Loucy (cell line): ENCODE measurements at regions not wholly inside any gene's neighbourhood (a gene's known extent, or its start where the extent isn't known, plus 50 kb on each side); places are given as distances from the start of the nearest gene placed in this dataset.

Experiments
- H2AFZ ChIP-seq: fragments of 200-600 bp; sonication (generic); 2 replicates; pipeline ENCODE4 v1.6.0; 2016; ENCODE audit warnings: antibody characterized with exemption, mild to moderate bottlenecking, low read length, moderate library complexity
- H3F3A ChIP-seq: fragments of 200-600 bp; 2 replicates; pipeline ENCODE4 v1.6.0; 2016; ENCODE audit warnings: antibody characterized with exemption, low read depth, mild to moderate bottlenecking
- H3K27me3 ChIP-seq: fragments of 200-600 bp; sonication (generic); 2 replicates; pipeline ENCODE4 v1.6.1; 2014; ENCODE audit warnings: low read length, mild to moderate bottlenecking; ENCODE audit not compliant: insufficient read depth, poor library complexity, severe bottlenecking
- H3K36me3 ChIP-seq: fragments of 200-600 bp; sonication (generic); 2 replicates; pipeline ENCODE4 v1.6.1; 2016; ENCODE audit warnings: low read length; ENCODE audit not compliant: insufficient read depth
- H3K4me1 ChIP-seq: fragments of 200-600 bp; sonication (generic); 2 replicates; pipeline ENCODE4 v1.5.1; 2014; ENCODE audit warnings: low read length, mild to moderate bottlenecking; ENCODE audit not compliant: insufficient read depth, poor library complexity, severe bottlenecking
- H3K4me2 ChIP-seq: fragments of 200-600 bp; sonication (generic); 2 replicates; pipeline ENCODE4 v1.6.0; 2014; ENCODE audit warnings: antibody characterized with exemption, low read length, low read depth, mild to moderate bottlenecking; ENCODE audit not compliant: poor library complexity, severe bottlenecking
- H3K4me3 ChIP-seq: fragments of 200-600 bp; sonication (generic); 2 replicates; pipeline ENCODE4 v1.5.1; 2014; ENCODE audit warnings: low read length, mild to moderate bottlenecking, mixed read lengths; ENCODE audit not compliant: poor library complexity, severe bottlenecking
- H3K79me2 ChIP-seq: fragments of 200-600 bp; sonication (generic); 2 replicates; pipeline ENCODE4 v1.6.1; 2014; ENCODE audit warnings: low read length; ENCODE audit not compliant: insufficient read depth
- H3K9ac ChIP-seq: fragments of 200-600 bp; sonication (generic); 2 replicates; pipeline ENCODE4 v1.6.0; 2014; ENCODE audit warnings: mild to moderate bottlenecking, low read depth, low read length, moderate library complexity; ENCODE audit not compliant: poor library complexity, severe bottlenecking
- H3K9me2 ChIP-seq: fragments of 200-600 bp; sonication (generic); replicated peaks from 2 replicates; pipeline ENCODE4 v1.6.1; 2016; ENCODE audit warnings: low read depth, low read length, mixed read lengths
- H3K9me3 ChIP-seq: fragments of 200-600 bp; sonication (generic); 2 replicates; pipeline ENCODE4 v1.6.1; 2014; ENCODE audit warnings: mild to moderate bottlenecking, antibody characterized with exemption, low read length, low read depth; ENCODE audit not compliant: insufficient read depth
- H4K20me1 ChIP-seq: fragments of 200-600 bp; sonication (generic); 2 replicates; pipeline ENCODE4 v1.6.0; 2014; ENCODE audit warnings: antibody characterized with exemption, low read length, mild to moderate bottlenecking; ENCODE audit not compliant: insufficient read depth, poor library complexity, severe bottlenecking
- CTCF ChIP-seq: fragments of 200-600 bp; sonication (generic); conservative IDR thresholded peaks from 2 replicates; pipeline ENCODE4 v1.5.1; 2014; ENCODE audit warnings: mild to moderate bottlenecking, antibody characterized with exemption, low read length
- EZH2phosphoT487 ChIP-seq: fragments of 200-600 bp; IDR thresholded peaks from 2 replicates; pipeline ENCODE4 v1.6.1; 2018; ENCODE audit warnings: antibody characterized with exemption, mild to moderate bottlenecking, moderate library complexity, borderline replicate concordance

- H3K9ac ChIP-seq = no peak overlapping the region
- H3K4me2 ChIP-seq = no peak overlapping the region
- no peak for TF ChIP-seq CTCF
- no peak for TF ChIP-seq EZH2phosphoT487
- H3F3A ChIP-seq = no peaks in the 10 kb centered on the region
- no peaks in the 10 kb centered on the region for H3K9me3 ChIP-seq
- H3K27me3 ChIP-seq = no peaks in the 10 kb centered on the region
- H4K20me1 ChIP-seq = no peaks in the 10 kb centered on the region
- H3K79me2 ChIP-seq = no peaks in the 10 kb centered on the region
- no peak overlapping the region for H3K4me3 ChIP-seq
- no peaks in the 10 kb centered on the region for H3K9me2 ChIP-seq
- no peak overlapping the region for H2AFZ ChIP-seq
- no peaks in the 10 kb centered on the region for H3K4me1 ChIP-seq
- no peaks in the 10 kb centered on the region for H3K36me3 ChIP-seq
These were observed 113.9 kb downstream of the ARL5B start for GRCh38 chr10:18773180-18773579.

DNA sequence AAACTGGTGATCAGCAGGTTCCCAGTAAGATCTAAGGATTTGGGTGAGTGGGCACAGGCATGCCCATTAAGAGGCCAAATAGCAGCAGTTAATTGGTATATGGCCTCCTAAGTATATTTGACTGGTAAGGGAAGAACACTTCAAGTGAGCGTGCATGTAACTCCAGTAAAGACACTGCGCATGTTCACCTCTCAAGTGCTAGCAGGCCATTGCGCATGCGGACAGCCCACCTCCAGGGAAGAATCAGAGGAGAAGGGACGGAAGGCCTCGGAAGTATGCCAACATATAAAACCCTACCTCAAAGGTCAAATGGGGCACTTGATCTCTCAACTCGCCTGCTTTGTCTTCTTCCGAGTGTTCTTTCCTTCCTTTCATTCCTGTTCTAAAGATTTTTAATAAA lies 118.0 kb downstream of the ARL5B start:
- H3K36me3 ChIP-seq = no peaks in the 10 kb centered on the region
- H3K79me2 ChIP-seq = no peaks in the 10 kb centered on the region
- TF ChIP-seq EZH2phosphoT487 (no peak), CTCF (no peak)
- no peaks in the 10 kb centered on the region for H3K27me3 ChIP-seq
- H3K4me1 ChIP-seq = no peaks in the 10 kb centered on the region
- H3K4me2 ChIP-seq = no peak overlapping the region
- H2AFZ ChIP-seq = no peak overlapping the region
- no peaks in the 10 kb centered on the region for H3K9me2 ChIP-seq
- no peaks in the 10 kb centered on the region for H3K9me3 ChIP-seq
- no peaks in the 10 kb centered on the region for H3F3A ChIP-seq
- no peaks in the 10 kb centered on the region for H4K20me1 ChIP-seq
- no peak overlapping the region for H3K9ac ChIP-seq
- no peak overlapping the region for H3K4me3 ChIP-seq

- no peak for TF ChIP-seq EZH2phosphoT487
- TF ChIP-seq CTCF = no peak
- Histone ChIP-seq H3K79me2 (no peaks in the 10 kb centered on the region), H3K9ac (no peak overlapping the region), H3K9me3 (0 out of 2 replicates have a peak, but pooled peaks cover 3% of the 10 kb centered on the region), H4K20me1 (no peaks in the 10 kb centered on the region), H2AFZ (no peak overlapping the region), H3K27me3 (no peaks in the 10 kb centered on the region), H3K9me2 (no peaks in the 10 kb centered on the region), H3K4me2 (no peak overlapping the region), H3K4me1 (no peaks in the 10 kb centered on the region), H3K36me3 (no peaks in the 10 kb centered on the region), H3K4me3 (no peak overlapping the region), H3F3A (no peaks in the 10 kb centered on the region)
These were observed 127.2 kb downstream of the ARL5B start for GRCh38 chr10:18786478-18786877.
